ENCODE measurements at regions not wholly inside any gene's neighbourhood (a gene's known extent, or its start where the extent isn't known, plus 50 kb on each side); places are given as distances from the start of the nearest gene placed in this dataset.
A peak's percentile ranks its signal among the peaks of the same experiment; 100 is the strongest.

- no peak for TF ChIP-seq MAZ (IDR thresholded peaks at IDR 0.05; ENCODE audit: borderline replicate concordance, low read depth, low read length)
Measured at GRCh38 chr4:54898656-54899340, 226.6 kb downstream of the KDR start (continued).

- H4K5ac ChIP-seq (ENCODE audit: low read depth, low read length): peak overlapping the region; percentile 75; the same call in 1 of the 2 replicates
- H3K9me1 ChIP-seq (ENCODE audit: insufficient read depth, low read length): no peaks in the 10 kb centered on the region
- BruUV-seq (replicated peaks): no TSS peak
- H3K79me1 ChIP-seq (ENCODE audit: low read depth in 1 of 2, low read length in 2 of 2): no peaks in the 10 kb centered on the region
- H3K4me1 ChIP-seq (ENCODE audit: control insufficient read depth, insufficient read depth, low read length): peaks cover 3% of the 10 kb centered on the region; the same call in 1 of the 2 replicates
- H3K27ac ChIP-seq (ENCODE audit: insufficient read depth, low read length): peak overlapping the region; percentile 25; the same call in 1 of the 2 replicates
- no peak overlapping the region for H3K23ac ChIP-seq (ENCODE audit: low read depth, low read length)
- peak overlapping the region; percentile 6 for H2BK5ac ChIP-seq (ENCODE audit: low read depth, low read length, poor library complexity, severe bottlenecking)
- peak overlapping the region; percentile 74; the same call in 1 of the 2 replicates for H3K18ac ChIP-seq (ENCODE audit: low read depth, low read length)
- H3K14ac ChIP-seq (replicated peaks; ENCODE audit: low read depth, low read length): no peak overlapping the region
- ATAC-seq (ENCODE audit: low read depth): peak; percentile 72
- CTCF ChIA-PET: interaction anchor here (1.4 kb wide), 1 partner anchor 16 kb away, joined by 3 read pairs; no protein-coding TSS in a partner anchor
- peak overlapping the region; percentile 50; the same call in 1 of the 2 replicates for H2BK20ac ChIP-seq (ENCODE audit: low read depth, low read length)
- TF ChIP-seq, protein P1, sequence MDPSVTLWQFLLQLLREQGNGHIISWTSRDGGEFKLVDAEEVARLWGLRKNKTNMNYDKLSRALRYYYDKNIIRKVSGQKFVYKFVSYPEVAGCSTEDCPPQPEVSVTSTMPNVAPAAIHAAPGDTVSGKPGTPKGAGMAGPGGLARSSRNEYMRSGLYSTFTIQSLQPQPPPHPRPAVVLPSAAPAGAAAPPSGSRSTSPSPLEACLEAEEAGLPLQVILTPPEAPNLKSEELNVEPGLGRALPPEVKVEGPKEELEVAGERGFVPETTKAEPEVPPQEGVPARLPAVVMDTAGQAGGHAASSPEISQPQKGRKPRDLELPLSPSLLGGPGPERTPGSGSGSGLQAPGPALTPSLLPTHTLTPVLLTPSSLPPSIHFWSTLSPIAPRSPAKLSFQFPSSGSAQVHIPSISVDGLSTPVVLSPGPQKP (IDR thresholded peaks at IDR 0.05; ENCODE audit: borderline replicate concordance, low read depth, low read length): no peak
- TF ChIP-seq NFE2L2 (IDR thresholded peaks at IDR 0.05; ENCODE audit: low read depth, low read length) (no peak), RAD21 (IDR thresholded peaks at IDR 0.05; ENCODE audit: low read length) (no peak), SMC3 (IDR thresholded peaks at IDR 0.05; ENCODE audit: low read depth, low read length) (no peak), MAZ (IDR thresholded peaks at IDR 0.05; ENCODE audit: borderline replicate concordance, low read depth, low read length) (no peak), CHD1 (IDR thresholded peaks at IDR 0.05; ENCODE audit: low read depth, low read length) (no peak), MAFK (IDR thresholded peaks at IDR 0.05; ENCODE audit: low read depth, low read length) (no peak), BHLHE40 (IDR thresholded peaks at IDR 0.05; ENCODE audit: low read depth, low read length) (no peak), FOS (IDR thresholded peaks at IDR 0.05; ENCODE audit: low read depth, low read length) (no peak), CEBPB (IDR thresholded peaks at IDR 0.05; ENCODE audit: low read depth, low read length) (no peak)
- in situ Hi-C loops (cut with MboI; ENCODE audit: low sequenced_read_pairs) (loop anchor here (25.0 kb wide), 1 partner anchor 111 kb away; no protein-coding TSS in a partner anchor), dilution Hi-C loops (cut with HindIII; ENCODE audit: low sequenced_read_pairs, unreplicated experiment) (no loop called here), intact Hi-C loops (cut with micrococcal nuclease) (no loop called here)
- H3K4me3 ChIP-seq (ENCODE audit: insufficient read depth, low read depth, low read length): no peak overlapping the region
- no peak overlapping the region for H3K4ac ChIP-seq (ENCODE audit: low read depth, low read length)
- no peaks in the 10 kb centered on the region for H3K27me3 ChIP-seq (ENCODE audit: control insufficient read depth, insufficient read depth, low read length)
- H3K9me3 ChIP-seq (ENCODE audit: control insufficient read depth, insufficient read depth, low read length): no peaks in the 10 kb centered on the region
- H2AK9ac ChIP-seq (replicated peaks; ENCODE audit: low read depth, low read length, poor library complexity): no peak overlapping the region
- no peak overlapping the region for H3K9ac ChIP-seq (ENCODE audit: low read depth, low read length)
- no CpG with 5 or more reads among the region's 1 CpG for WGBS, 2 experiments (ENCODE audit: extremely low coverage in 2 of 2, insufficient read length in 1 of 2)
- DNase-seq: peak; percentile 26
- no peak overlapping the region for H2AK5ac ChIP-seq (ENCODE audit: low read depth, low read length)
- H2AFZ ChIP-seq (replicated peaks; ENCODE audit: low read length, poor library complexity): no peak overlapping the region
- H2BK120ac ChIP-seq (ENCODE audit: low read depth, low read length): peak overlapping the region; percentile 52
- POLR2A ChIA-PET (ENCODE audit: unreplicated experiment): interaction anchor here (0.6 kb wide), 1 partner anchor 65 kb away, joined by 3 read pairs; no protein-coding TSS in a partner anchor
- peak overlapping the region in 1 of 2 experiments; percentile 20; a peak in 1 of 4 replicates for H4K8ac ChIP-seq (ENCODE audit: low read depth in 2 of 2, low read length in 2 of 2)
- no peaks in the 10 kb centered on the region for H3K36me3 ChIP-seq (ENCODE audit: control insufficient read depth, insufficient read depth, low read length)
- peak overlapping the region; percentile 8; the same call in 1 of the 3 replicates for H2BK15ac ChIP-seq (ENCODE audit: low read depth, low read length)
- no peak overlapping the region for H3K56ac ChIP-seq (ENCODE audit: extremely low read depth, insufficient read depth, low read length)
- H3K4me2 ChIP-seq (ENCODE audit: low read depth, low read length): peak overlapping the region; percentile 63; the same call in 1 of the 2 replicates
- H4K20me1 ChIP-seq (ENCODE audit: insufficient read depth, low read length): no peaks in the 10 kb centered on the region
- H4K91ac ChIP-seq (ENCODE audit: insufficient read depth, low read depth, low read length): peak overlapping the region; percentile 51; the same call in 1 of the 2 replicates
Measured at GRCh38 chr4:54898056-54898562, 227.3 kb downstream of the KDR start.

Data from IMR-90 (cell line).